Neural progenitor cell (in vitro differentiated cells): ENCODE measurements at regions not wholly inside any gene's neighbourhood (a gene's known extent, or its start where the extent isn't known, plus 50 kb on each side); places are given as distances from the start of the nearest gene placed in this dataset.

Experiments used
- DNase-seq: peaks from one replicate; pipeline ENCODE4 v3.0.0-alpha.2; 2016; ENCODE audit warnings: low spot score
- H2AFZ ChIP-seq: fragments of 200-600 bp; sonication (generic); replicated peaks from 2 replicates; pipeline ENCODE4 v1.6.1; 2016; ENCODE audit warnings: antibody characterized with exemption
- H3F3A ChIP-seq: fragments of 200-600 bp; sonication (generic); 2 replicates; pipeline ENCODE4 v1.6.1; 2016; ENCODE audit warnings: antibody characterized with exemption, low read depth
- H3K27ac ChIP-seq: fragments of 200-600 bp; sonication (generic); 2 replicates; pipeline ENCODE4 v1.5.1; 2016; ENCODE audit warnings: mild to moderate bottlenecking
- H3K27me3 ChIP-seq: fragments of 200-600 bp; sonication (generic); 2 replicates; pipeline ENCODE4 v1.6.1; 2016; ENCODE audit warnings: mild to moderate bottlenecking, moderate library complexity
- H3K36me3 ChIP-seq: fragments of 200-600 bp; sonication (generic); 2 replicates; pipeline ENCODE4 v1.5.1; 2016
- H3K4me1 ChIP-seq: fragments of 200-600 bp; sonication (generic); 2 replicates; pipeline ENCODE4 v1.6.1; 2016; ENCODE audit warnings: mixed run types
- H3K4me2 ChIP-seq: fragments of 200-600 bp; sonication (generic); 2 replicates; pipeline ENCODE4 v1.6.1; 2016
- H3K4me3 ChIP-seq: fragments of 200-600 bp; sonication (generic); 2 replicates; pipeline ENCODE4 v1.5.1; 2016
- H3K79me2 ChIP-seq: fragments of 200-600 bp; sonication (generic); 2 replicates; pipeline ENCODE4 v1.6.1; 2016; ENCODE audit warnings: low read depth
- H3K9ac ChIP-seq: fragments of 200-600 bp; sonication (generic); 2 replicates; pipeline ENCODE4 v1.6.1; 2016
- H3K9me3 ChIP-seq: fragments of 200-600 bp; sonication (generic); 2 replicates; pipeline ENCODE4 v1.5.1; 2016; ENCODE audit warnings: low read depth
- H4K20me1 ChIP-seq: fragments of 200-600 bp; sonication (generic); 2 replicates; pipeline ENCODE4 v1.6.1; 2016; ENCODE audit warnings: low read depth
- H3K27ac Mint-ChIP-seq: 3 replicates; pipeline ENCODE4 v1.8.0; 2021; ENCODE audit warnings: mixed read lengths
- H3K27me3 Mint-ChIP-seq: 2 replicates; pipeline ENCODE4 v1.8.0; 2022; ENCODE audit warnings: low read depth, mild to moderate bottlenecking, inconsistent platforms, moderate library complexity, mixed read lengths; ENCODE audit not compliant: insufficient read depth
- H3K36me3 Mint-ChIP-seq: 3 replicates; pipeline ENCODE4 v1.8.0; 2021; ENCODE audit warnings: mixed read lengths
- H3K4me1 Mint-ChIP-seq: 3 replicates; pipeline ENCODE4 v1.8.0; 2021; ENCODE audit warnings: mixed read lengths
- H3K4me3 Mint-ChIP-seq: 3 replicates; pipeline ENCODE4 v1.8.0; 2021; ENCODE audit warnings: mild to moderate bottlenecking, moderate library complexity, mixed read lengths
- H3K9me3 Mint-ChIP-seq: 3 replicates; pipeline ENCODE4 v1.8.0; 2020; ENCODE audit warnings: mixed read lengths
- EZH2 ChIP-seq: fragments of 200-600 bp; sonication (generic); IDR thresholded peaks from 2 replicates; pipeline ENCODE4 v1.6.1; 2017; ENCODE audit warnings: antibody characterized with exemption, mild to moderate bottlenecking, moderate library complexity
- EZH2phosphoT487 ChIP-seq: fragments of 200-600 bp; sonication (generic); IDR thresholded peaks from 2 replicates; pipeline ENCODE4 v1.6.1; 2017; ENCODE audit warnings: antibody characterized with exemption
- TF ChIP-seq, protein P1 (sequence below): fragments of 200-600 bp; sonication (generic); IDR thresholded peaks from 2 replicates; pipeline ENCODE4 v1.5.1; 2017; ENCODE audit warnings: antibody characterized with exemption, mild to moderate bottlenecking

DNA sequence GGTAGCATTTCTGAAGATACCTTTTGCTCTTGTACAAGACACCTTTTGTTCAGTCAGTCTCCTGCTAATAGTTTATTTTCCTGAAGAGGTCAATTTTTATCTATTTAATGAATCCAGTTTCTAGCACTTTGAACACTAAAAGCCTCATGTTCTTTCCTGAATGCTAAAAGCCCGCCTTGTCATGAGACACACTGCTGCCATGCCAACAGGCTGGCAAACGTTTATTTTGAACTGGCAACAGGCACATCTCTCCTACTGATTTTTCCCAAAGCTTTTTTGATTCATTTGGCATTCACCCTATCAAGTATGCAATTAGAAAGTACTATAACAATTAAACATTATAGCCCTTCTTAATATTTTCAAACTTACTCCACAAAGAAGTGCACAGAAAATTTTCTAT lies 421.2 kb upstream of the EYS start:
- no peak overlapping the region for H3K27ac ChIP-seq
- no peaks in the 10 kb centered on the region for H3K4me1 ChIP-seq
- no peak overlapping the region for H3K27ac Mint-ChIP-seq
- H4K20me1 ChIP-seq = no peaks in the 10 kb centered on the region
- H3K4me1 Mint-ChIP-seq = peaks cover 10% of the 10 kb centered on the region
- H3K27me3 Mint-ChIP-seq = no peaks in the 10 kb centered on the region
- H3K9ac ChIP-seq = no peak overlapping the region
- no peak overlapping the region for H3K4me3 ChIP-seq
- no peaks in the 10 kb centered on the region for H3K36me3 Mint-ChIP-seq
- DNase-seq = no peak
- H3F3A ChIP-seq = no peaks in the 10 kb centered on the region
- no peak overlapping the region for H3K4me2 ChIP-seq
- no peaks in the 10 kb centered on the region for H3K36me3 ChIP-seq
- H3K4me3 Mint-ChIP-seq = no peak overlapping the region
- TF ChIP-seq EZH2 (no peak), EZH2phosphoT487 (no peak)
- TF ChIP-seq, protein P1, sequence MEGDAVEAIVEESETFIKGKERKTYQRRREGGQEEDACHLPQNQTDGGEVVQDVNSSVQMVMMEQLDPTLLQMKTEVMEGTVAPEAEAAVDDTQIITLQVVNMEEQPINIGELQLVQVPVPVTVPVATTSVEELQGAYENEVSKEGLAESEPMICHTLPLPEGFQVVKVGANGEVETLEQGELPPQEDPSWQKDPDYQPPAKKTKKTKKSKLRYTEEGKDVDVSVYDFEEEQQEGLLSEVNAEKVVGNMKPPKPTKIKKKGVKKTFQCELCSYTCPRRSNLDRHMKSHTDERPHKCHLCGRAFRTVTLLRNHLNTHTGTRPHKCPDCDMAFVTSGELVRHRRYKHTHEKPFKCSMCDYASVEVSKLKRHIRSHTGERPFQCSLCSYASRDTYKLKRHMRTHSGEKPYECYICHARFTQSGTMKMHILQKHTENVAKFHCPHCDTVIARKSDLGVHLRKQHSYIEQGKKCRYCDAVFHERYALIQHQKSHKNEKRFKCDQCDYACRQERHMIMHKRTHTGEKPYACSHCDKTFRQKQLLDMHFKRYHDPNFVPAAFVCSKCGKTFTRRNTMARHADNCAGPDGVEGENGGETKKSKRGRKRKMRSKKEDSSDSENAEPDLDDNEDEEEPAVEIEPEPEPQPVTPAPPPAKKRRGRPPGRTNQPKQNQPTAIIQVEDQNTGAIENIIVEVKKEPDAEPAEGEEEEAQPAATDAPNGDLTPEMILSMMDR = no peak
- H3K9me3 Mint-ChIP-seq = no peaks in the 10 kb centered on the region
- H3K27me3 ChIP-seq = no peaks in the 10 kb centered on the region
- no peaks in the 10 kb centered on the region for H3K79me2 ChIP-seq
- no peak overlapping the region for H2AFZ ChIP-seq
- H3K9me3 ChIP-seq = no peaks in the 10 kb centered on the region

DNA sequence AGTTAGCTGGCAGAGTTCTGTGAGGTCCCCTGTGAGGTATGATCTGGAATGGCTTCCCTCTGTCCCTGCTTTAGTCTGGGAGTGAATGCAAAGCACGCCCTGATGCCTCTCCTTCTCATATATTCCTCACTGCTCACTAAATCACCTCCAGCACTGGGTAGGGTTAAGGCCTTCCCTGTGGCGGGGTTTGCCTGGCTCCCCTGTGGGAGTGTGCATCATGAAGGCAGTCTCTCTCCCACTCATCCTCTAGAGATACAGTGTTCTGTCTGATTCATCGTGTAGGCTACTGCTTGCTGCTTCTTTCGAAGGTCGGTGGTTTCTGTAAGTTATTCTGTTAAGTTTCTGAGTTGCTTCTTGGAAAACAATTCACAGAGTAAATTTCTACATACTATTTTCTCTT lies 420.0 kb upstream of the EYS start:
- Histone ChIP-seq H3K9ac (no peak overlapping the region), H3K27me3 (no peaks in the 10 kb centered on the region), H3K79me2 (no peaks in the 10 kb centered on the region), H3K27ac (no peak overlapping the region), H3F3A (no peaks in the 10 kb centered on the region), H3K4me2 (no peak overlapping the region), H3K9me3 (no peaks in the 10 kb centered on the region), H3K36me3 (no peaks in the 10 kb centered on the region), H2AFZ (no peak overlapping the region), H4K20me1 (no peaks in the 10 kb centered on the region), H3K4me1 (no peaks in the 10 kb centered on the region), H3K4me3 (no peak overlapping the region)
- Mint-ChIP-seq H3K27me3 (no peaks in the 10 kb centered on the region), H3K9me3 (no peaks in the 10 kb centered on the region), H3K4me1 (peaks cover 10% of the 10 kb centered on the region), H3K36me3 (no peaks in the 10 kb centered on the region), H3K4me3 (no peak overlapping the region), H3K27ac (peak overlapping the region; percentile 62)
- DNase-seq = no peak
- TF ChIP-seq EZH2phosphoT487 (no peak), EZH2 (no peak)
- TF ChIP-seq, protein P1 = no peak

DNA sequence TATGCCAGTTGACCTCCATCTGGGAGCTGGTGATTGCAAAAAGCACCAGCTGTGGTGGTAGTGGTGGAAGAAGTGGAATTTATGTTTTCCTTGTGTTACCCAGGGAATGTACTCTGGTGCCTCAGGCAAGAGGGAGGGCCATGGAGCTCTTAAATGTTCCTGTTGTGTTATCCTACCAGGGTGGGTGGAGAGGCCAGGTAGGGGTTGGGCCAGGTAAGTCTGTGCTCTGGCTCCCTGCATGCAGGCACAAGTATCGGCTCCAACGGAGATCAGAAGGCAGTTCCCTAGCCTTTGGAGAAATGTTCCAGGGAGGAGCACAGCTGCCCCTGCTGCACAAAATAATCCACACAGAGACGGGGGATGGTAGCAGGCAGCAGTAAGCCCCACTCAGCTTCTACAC lies 419.3 kb upstream of the EYS start:
- Histone ChIP-seq H4K20me1 (no peaks in the 10 kb centered on the region), H3F3A (no peaks in the 10 kb centered on the region), H3K4me3 (no peak overlapping the region), H3K9me3 (no peaks in the 10 kb centered on the region), H3K4me2 (no peak overlapping the region), H3K36me3 (no peaks in the 10 kb centered on the region), H3K9ac (no peak overlapping the region), H3K79me2 (no peaks in the 10 kb centered on the region), H3K4me1 (no peaks in the 10 kb centered on the region), H2AFZ (peak overlapping the region; percentile 18), H3K27ac (no peak overlapping the region), H3K27me3 (no peaks in the 10 kb centered on the region)
- Mint-ChIP-seq H3K27ac (no peak overlapping the region), H3K4me3 (no peak overlapping the region), H3K27me3 (no peaks in the 10 kb centered on the region), H3K9me3 (no peaks in the 10 kb centered on the region), H3K36me3 (no peaks in the 10 kb centered on the region), H3K4me1 (peaks cover 10% of the 10 kb centered on the region)
- TF ChIP-seq EZH2 = no peak
- TF ChIP-seq, protein P1 = no peak
- no peak for TF ChIP-seq EZH2phosphoT487
- DNase-seq = peak; percentile 2
